NCI-H2196 (cell line): ENCODE measurements at regions not wholly inside any gene's neighbourhood (a gene's known extent, or its start where the extent isn't known, plus 50 kb on each side); places are given as distances from the start of the nearest gene placed in this dataset.

Experiments used
- DNase-seq: peaks from one replicate; lab custom pipeline; 2025; ENCODE audit not compliant: unreplicated experiment; lab: John Stamatoyannopoulos, UW

DNA sequence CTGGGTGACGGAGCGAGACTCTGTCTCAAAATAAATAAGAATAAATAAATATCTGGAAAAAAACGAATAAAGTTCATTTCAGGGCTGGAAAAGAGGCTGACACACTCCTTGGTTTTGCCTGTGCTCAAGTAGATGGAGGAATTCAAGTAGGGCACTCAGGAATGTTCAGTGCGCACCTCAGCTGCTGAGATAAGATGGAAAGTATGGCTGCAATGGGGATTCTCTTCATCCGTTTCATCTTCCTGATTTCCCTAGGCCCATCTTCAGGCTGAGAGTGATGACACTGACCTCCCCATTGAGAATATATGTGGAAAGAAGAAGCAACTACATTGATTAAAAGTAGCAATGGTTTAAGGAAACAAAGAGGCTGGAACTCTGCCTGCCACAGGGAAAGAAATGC lies 130.5 kb upstream of the ZNF644 start:
- DNase-seq, result no peak

GRCh38 chr1:91151702-91152101 lies 129.9 kb upstream of the ZNF644 start:
- DNase-seq, result no peak

DNA sequence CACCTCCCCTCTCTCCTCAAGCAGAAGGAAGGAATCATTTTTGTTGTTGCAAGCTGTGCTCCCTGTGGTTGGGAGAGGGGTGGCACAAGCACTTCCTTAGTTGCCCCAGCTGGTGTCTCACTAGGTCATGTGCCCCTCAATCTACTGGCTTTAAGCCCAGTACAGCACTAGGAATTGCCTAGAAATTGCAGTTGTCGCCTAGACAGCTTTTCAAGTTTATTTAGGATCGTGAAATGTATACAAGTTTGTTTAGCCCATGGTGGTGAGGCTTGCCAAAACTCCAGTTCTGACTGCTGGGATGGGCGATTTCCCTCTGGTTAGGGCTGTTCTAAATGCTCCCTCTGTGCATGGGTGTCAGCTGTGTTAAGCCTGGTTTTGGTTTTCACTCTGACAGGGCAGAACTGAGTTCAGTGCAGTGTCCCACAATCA lies 126.8 kb upstream of the ZNF644 start:
- DNase-seq, result peak; percentile 13

GRCh38 chr1:91141858-91142257 lies 120.0 kb upstream of the ZNF644 start:
- DNase-seq, result no peak

DNA sequence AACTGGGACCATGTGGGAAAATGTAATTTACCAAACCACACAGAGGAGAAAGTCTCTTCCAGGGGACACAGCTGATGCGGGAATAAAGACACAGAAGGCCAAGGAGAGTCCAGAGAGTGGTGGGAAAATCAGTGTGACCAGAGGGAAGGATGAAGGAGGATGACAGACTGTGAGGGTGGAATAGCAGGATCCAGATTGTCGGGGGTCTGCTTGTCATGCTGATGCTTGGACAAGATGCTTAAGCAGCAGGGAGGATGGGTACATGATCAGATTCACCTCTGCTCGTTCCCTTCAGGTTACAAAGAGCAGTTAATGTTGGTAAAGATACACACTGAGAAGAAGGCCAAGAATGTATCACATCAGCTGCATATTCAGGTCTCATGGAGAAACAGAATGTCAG lies 117.1 kb upstream of the ZNF644 start:
- no peak for DNase-seq

- no peak for DNase-seq
Measured at GRCh38 chr1:91137173-91137852, 115.5 kb upstream of the ZNF644 start.

DNA sequence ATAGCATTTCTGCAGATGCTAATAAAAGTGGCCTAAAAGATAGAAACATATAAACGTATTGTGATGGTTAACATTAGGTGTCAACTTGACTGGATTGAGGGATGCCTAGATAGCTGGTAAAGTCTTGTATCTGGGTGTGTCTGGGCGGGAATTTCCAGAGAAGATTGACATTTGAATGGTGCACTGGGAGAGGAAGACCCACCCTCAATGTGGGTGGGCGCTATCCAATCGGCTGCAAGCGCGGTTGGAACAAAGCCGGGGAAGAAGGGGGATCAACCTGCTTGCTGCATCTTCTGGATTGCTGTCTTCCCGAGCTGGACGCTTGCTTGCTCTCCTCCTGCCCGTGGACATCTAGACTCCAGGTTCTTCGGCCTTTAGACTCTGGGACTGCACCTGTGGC lies 114.0 kb upstream of the ZNF644 start:
- DNase-seq, result no peak

GRCh38 chr1:91133248-91133647 lies 111.4 kb upstream of the ZNF644 start:
- DNase-seq, result no peak

DNA sequence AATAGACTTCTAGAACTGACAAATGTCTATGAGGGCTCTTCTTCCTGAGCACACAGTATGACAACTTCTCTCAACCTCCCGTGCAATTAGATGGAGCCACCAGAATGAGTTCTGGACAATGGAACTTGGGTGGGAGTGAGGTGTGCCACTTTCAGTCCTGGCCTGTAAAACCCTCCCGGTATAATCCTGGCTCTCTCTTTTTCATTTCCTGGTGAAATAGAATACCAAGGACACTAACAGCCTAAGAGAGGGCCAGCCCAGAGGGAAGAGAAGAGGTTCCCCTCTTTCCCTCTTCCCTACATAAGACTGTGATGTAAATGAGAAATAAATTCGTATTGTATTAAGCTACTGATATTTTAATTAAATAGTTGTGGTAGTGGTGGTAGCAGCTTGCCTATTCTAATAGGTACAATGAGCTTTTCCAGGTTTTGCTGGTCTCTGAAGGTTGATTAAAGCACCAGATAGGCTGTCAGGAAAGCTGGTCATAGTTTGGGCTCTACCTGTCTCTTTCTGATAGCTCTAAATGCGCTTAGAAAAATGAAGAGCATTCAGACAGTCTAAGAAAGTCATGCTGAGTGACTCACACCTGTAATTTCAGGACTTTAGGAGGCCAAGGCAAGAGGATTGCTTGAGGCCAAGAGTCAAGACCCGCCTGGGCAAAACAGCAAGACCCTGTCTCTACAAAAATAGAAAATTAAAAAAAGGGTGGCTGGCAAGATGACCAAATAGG lies 108.6 kb upstream of the ZNF644 start:
- DNase-seq, result no peak

- no peak for DNase-seq
Measured at GRCh38 chr1:91129458-91129857, 107.6 kb upstream of the ZNF644 start.

GRCh38 chr1:91129017-91129416 lies 107.2 kb upstream of the ZNF644 start:
- no peak for DNase-seq

DNA sequence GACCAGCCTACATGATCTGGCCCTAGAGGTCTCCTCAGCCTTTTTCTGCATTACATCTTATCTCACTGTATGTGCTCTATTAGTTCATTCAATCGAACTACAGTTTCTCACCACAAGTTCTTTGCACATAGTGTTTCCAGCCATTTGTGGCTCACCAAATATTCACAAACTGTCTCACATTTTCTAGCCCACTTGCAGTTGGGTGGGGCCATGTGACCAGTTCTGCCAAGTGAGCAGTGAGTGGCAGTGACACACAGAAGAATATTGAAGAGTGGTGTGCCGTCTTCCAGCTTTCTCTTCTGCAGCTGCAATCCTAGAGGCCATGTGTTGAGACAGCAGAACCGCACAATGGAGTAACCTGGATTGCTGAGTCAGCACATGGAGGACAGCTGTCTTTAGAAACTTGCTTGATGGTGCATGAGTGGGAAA lies 103.2 kb upstream of the ZNF644 start:
- DNase-seq, result no peak

- no peak for DNase-seq
Measured at GRCh38 chr1:91124290-91124985, 102.6 kb upstream of the ZNF644 start.

DNA sequence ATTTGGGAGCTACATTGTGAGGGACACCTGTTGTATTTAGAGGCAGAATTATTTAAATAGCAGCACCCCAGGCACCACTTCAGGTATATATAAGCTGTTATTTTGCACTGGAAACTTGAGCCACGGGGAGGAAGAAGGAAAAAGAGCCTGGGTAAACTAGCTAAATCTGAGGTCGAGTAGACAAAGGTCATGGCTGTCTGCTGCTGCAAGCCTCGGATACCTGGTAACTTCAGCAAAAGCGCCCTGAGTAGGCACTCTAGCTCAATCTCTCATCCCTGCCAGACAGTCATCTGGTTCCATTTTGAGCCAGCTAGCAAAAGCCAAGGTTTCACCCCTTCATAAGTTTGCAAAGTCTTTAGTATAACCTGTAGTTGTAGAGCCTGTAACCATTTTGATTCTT lies 101.9 kb upstream of the ZNF644 start:
- no peak for DNase-seq

- DNase-seq, result no peak
Measured at GRCh38 chr1:91123319-91123718, 101.5 kb upstream of the ZNF644 start.

DNA sequence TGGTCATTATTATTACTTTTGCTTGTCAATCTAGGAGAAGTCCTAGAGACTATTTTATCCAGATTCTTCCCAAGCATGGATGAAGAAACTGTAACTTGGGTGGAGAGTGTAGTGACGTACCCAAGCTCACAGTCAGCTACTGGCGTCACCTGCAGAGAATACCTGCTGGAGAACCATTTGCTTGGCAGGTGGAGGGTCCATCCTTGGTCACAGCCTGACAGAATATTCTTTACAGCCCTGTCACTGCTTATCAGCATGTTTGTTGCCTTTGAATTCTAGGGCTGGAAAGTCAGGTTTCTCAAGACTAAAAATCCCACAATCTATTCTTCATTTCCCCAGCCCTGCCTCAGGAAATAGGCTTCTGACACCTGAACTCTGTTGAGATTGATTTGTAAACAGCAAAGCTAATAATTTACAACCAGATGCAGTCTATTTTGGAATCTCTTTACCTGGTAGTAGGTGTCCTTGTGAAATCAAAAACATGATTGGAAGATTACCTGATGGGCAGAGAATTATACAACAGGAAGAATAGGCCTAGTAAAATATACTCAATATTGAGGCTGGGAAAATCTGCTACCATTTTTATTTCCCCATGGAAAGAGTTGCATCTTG lies 100.4 kb upstream of the ZNF644 start:
- no peak for DNase-seq

GRCh38 chr1:91121366-91121765 lies 99.5 kb upstream of the ZNF644 start:
- DNase-seq, result no peak

DNA sequence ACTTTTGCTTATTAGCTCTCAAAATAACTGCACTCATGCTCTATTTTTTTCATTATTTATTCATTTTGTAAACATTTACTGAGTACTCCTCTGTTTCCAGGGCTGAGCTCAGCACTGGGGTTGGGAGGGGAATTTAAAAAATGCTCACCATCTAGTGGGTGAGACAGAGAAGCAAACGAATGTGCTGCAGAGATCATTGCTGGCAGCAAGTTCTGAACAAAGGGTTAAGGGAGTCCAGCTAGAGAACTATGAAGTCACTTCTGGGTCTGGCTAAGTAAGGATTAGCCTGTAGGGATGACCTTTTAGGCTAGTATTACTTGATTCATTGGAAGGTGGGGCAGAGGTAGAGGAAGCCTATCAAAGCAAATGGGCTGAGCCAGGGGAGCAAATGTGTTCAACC lies 99.1 kb upstream of the ZNF644 start:
- no peak for DNase-seq

- no peak for DNase-seq
Measured at GRCh38 chr1:91120421-91120820, 98.6 kb upstream of the ZNF644 start.

- DNase-seq, result no peak
Measured at GRCh38 chr1:91104712-91105111, 82.9 kb upstream of the ZNF644 start.

- no peak for DNase-seq
Measured at GRCh38 chr1:91101328-91101727, 79.5 kb upstream of the ZNF644 start.
